Psoas muscle (tissue), 7 donors: ENCODE measurements at regions not wholly inside any gene's neighbourhood (a gene's known extent, or its start where the extent isn't known, plus 50 kb on each side); places are given as distances from the start of the nearest gene placed in this dataset.

Experiments used
- ATAC-seq, 4 donors: fragments of 200-7000 bp; cut with Tn5 transposase; one replicate each; pipeline ENCODE4 v1.9.1; 2020; ENCODE audit warnings: moderate library complexity in 3 of 4, mild to moderate bottlenecking in 2 of 4
- DNase-seq, 2 donors: peaks; one replicate each; pipeline ENCODE4 v3.0.0-alpha.2; 2020
- H3K27ac ChIP-seq: fragments of 200-600 bp; one replicate; pipeline ENCODE4 v1.8.0; 2022
- H3K27me3 ChIP-seq, 3 donors: fragments of 200-600 bp in 1 of 3; one replicate each; pipeline versions ENCODE4 v1.6.1 to v1.8.0; 2013 to 2022; ENCODE audit warnings: low read length in 2 of 3, mild to moderate bottlenecking in 2 of 3, moderate library complexity in 1 of 3; ENCODE audit not compliant: insufficient read depth in 3 of 3
- H3K36me3 ChIP-seq, 2 donors: fragments of 200-600 bp in 1 of 2; one replicate each; pipeline versions ENCODE4 v1.6.1 to v1.8.0; 2013 to 2022; ENCODE audit warnings: low read depth in 1 of 2, mild to moderate bottlenecking in 1 of 2, moderate library complexity in 1 of 2; ENCODE audit not compliant: insufficient read depth in 1 of 2
- H3K4me1 ChIP-seq: fragments of 200-600 bp; one replicate; pipeline ENCODE4 v1.8.0; 2022
- H3K4me3 ChIP-seq: fragments of 200-600 bp; one replicate; pipeline ENCODE4 v1.8.0; 2022; ENCODE audit warnings: mild to moderate bottlenecking
- H3K9me3 ChIP-seq: fragments of 200-600 bp; one replicate; pipeline ENCODE4 v1.8.0; 2022
- WGBS, 3 donors: extraction: QIAGEN DNeasy Blood & Tissue Kit; methylation state at CpG; one replicate each; pipeline versions ENCODE4 v1.1.6 to v1.1.7; 2013; 5-methylcytosine and 5-hydroxymethylcytosine counted together
- intact Hi-C, 2 donors: fragments of 100-400 bp; cut with DNase I; formaldehyde crosslinking; loops; one replicate each; pipeline versions ENCODE4 v1.11.0 to v1.14.2; 2022
- TF ChIP-seq, protein P1 (sequence below): fragments of 200-600 bp; IDR thresholded peaks from one replicate; pipeline ENCODE4 v1.8.0; 2022; ENCODE audit warnings: antibody characterized with exemption
- donor health status: healthy with polysubstance abuse.
- donor health status: DM: no; HTN: no; CAD: no; lungs with moderate emphysema.
- donor health status: Bipolar disorder and iron deficiency.
- donor health status: healthy.
- donor health status: DM: yes; HTN: yes; CAD: no.
- donor health status: DM: no; HTN: no; CAD: no.
- donor health status: DM: yes; HTN: yes; CAD: no.

DNA sequence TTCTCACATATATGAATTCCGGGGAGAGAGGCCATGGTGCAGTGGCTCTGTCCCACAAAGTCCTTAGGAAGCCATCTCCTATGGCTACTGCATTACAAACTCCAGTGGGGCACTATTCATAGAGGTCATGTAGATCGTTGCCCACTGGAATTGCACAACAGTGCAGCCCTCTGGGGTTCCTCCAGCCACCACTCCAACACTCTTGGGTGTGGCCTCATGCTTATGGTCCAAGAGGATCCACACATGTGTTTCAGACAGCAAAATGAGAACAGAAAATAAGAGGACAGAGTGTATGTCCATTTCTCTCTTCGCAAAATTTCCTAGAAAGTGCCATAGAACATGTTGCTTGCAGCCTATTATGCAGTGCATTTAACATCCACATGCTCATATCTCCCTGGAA, 444.2 kb upstream of the FAM241A start:
- TF ChIP-seq, protein P1, sequence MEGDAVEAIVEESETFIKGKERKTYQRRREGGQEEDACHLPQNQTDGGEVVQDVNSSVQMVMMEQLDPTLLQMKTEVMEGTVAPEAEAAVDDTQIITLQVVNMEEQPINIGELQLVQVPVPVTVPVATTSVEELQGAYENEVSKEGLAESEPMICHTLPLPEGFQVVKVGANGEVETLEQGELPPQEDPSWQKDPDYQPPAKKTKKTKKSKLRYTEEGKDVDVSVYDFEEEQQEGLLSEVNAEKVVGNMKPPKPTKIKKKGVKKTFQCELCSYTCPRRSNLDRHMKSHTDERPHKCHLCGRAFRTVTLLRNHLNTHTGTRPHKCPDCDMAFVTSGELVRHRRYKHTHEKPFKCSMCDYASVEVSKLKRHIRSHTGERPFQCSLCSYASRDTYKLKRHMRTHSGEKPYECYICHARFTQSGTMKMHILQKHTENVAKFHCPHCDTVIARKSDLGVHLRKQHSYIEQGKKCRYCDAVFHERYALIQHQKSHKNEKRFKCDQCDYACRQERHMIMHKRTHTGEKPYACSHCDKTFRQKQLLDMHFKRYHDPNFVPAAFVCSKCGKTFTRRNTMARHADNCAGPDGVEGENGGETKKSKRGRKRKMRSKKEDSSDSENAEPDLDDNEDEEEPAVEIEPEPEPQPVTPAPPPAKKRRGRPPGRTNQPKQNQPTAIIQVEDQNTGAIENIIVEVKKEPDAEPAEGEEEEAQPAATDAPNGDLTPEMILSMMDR = no peak
- ATAC-seq = no peak
- Histone ChIP-seq H3K4me3 (no peak overlapping the region), H3K27me3 (peaks cover 0 to 3% (median 0%) of the 10 kb centered on the region in 3 donors), H3K27ac (no peak overlapping the region), H3K9me3 (no peaks in the 10 kb centered on the region), H3K36me3 (no peaks in the 10 kb centered on the region), H3K4me1 (no peaks in the 10 kb centered on the region)
- no peak for DNase-seq
- intact Hi-C loops = no loop called here
- 84 to 90% (median 85%) methylated on average over 3 of the region's 3 CpGs for WGBS, 3 donors

DNA sequence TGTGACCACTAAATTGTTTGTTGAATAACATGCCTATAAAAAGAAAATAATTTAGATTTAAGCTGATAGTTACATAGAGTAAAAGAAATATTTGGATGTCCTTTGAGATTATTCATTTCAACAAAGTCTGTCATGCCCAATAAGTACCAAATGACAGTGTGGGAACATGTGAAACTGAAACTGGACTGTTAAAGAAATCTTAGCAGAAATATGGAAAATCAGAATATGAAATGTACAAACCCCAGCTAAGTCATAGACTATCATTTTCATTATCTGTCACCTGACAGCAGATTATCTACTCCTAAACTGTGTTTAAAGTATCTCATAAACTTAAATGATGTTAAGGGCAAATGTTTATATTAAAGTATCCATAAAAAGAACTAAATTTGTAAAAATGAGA, 437.8 kb upstream of the FAM241A start:
- H3K4me1 ChIP-seq = no peaks in the 10 kb centered on the region
- intact Hi-C loops = no loop called here
- H3K4me3 ChIP-seq = no peak overlapping the region
- DNase-seq (no peak), ATAC-seq (no peak)
- TF ChIP-seq, protein P1 = no peak
- peaks cover 0 to 3% (median 0%) of the 10 kb centered on the region in 3 donors for H3K27me3 ChIP-seq
- H3K36me3 ChIP-seq = no peaks in the 10 kb centered on the region
- H3K27ac ChIP-seq = no peak overlapping the region
- no peaks in the 10 kb centered on the region for H3K9me3 ChIP-seq

DNA sequence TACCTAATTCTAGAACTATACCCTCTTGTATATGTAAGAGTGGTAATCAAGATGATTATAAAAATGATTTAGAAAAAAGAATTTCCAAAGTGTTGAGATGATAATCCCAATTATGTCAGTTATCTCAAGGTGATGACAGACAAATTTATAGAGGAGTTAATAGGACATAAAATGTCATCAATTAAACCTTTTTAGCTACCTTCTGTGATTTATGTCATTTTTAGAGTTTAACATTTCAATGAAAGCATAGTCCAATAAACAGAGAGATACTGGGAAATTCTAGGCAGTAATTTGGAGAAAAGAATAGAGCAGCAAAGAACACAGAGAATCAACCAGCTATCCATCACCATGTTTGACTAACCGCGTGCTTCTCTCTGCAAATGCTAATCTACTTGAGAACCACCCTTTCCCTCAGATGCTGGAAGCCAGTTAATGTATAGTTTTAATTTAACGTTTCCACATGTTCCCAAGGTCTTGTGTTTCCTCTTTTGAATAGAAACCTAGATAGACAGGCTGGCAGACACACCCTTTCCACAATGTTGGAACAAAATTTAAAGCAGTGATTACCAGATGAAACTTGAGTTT, 433.1 kb upstream of the FAM241A start:
- no peak overlapping the region for H3K27ac ChIP-seq
- ATAC-seq (no peak), DNase-seq (no peak)
- TF ChIP-seq, protein P1 = no peak
- intact Hi-C loops = no loop called here
- H3K4me1 ChIP-seq = no peaks in the 10 kb centered on the region
- no peak overlapping the region for H3K4me3 ChIP-seq
- H3K9me3 ChIP-seq = no peaks in the 10 kb centered on the region
- H3K27me3 ChIP-seq = no peaks in the 10 kb centered on the region
- 48 to 56% (median 53%) methylated on average over 3 of the region's 3 CpGs for WGBS, 3 donors
- H3K36me3 ChIP-seq = no peaks in the 10 kb centered on the region

DNA sequence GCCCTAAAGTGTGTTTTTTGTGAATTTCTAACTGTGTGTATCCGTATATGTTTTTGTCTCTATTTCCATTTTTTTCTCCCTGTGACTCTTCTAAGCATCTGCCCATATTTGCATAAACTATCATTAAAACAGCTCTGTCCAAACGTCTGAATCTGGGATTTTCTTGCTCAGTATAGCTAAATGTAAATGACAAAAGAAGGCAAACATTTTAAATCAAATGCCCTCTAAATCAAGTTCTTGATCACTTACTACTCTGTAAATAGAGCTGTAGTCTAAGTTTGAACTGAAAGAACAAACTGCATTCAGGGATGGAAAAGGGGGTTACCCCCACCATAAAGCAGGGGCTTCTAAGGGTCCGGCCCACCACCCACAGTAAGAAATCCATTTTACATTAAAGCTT, 432.0 kb upstream of the FAM241A start:
- ATAC-seq (no peak), DNase-seq (no peak)
- no peak overlapping the region for H3K4me3 ChIP-seq
- H3K9me3 ChIP-seq = no peaks in the 10 kb centered on the region
- TF ChIP-seq, protein P1 = no peak
- no peak overlapping the region for H3K27ac ChIP-seq
- no peaks in the 10 kb centered on the region for H3K27me3 ChIP-seq
- no peaks in the 10 kb centered on the region for H3K4me1 ChIP-seq
- WGBS, 3 donors = 61 to 64% (median 63%) methylated on average over 3 of the region's 3 CpGs
- intact Hi-C loops = no loop called here
- no peaks in the 10 kb centered on the region for H3K36me3 ChIP-seq

DNA sequence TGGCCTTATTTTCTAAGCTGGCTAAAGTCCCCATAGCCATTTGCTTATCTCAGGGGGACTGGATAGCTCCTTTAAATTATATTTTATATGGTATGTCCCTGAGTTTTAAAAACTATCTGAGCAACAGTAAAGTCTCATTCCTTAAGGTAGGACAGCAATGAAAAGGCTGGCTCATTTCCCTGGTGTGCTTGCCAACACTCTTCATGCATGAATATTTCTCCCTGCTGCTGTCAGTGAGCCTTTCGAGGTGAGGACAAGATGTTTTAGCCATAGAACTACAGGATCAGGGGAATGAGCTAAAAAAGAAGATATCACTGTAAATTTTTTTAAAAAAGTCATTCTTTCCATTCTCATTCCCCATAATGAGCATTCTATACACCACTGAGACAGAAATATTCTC, 427.3 kb upstream of the FAM241A start:
- H3K36me3 ChIP-seq = no peaks in the 10 kb centered on the region
- no peak for ATAC-seq
- H3K27me3 ChIP-seq = no peaks in the 10 kb centered on the region
- no peak overlapping the region for H3K27ac ChIP-seq
- intact Hi-C loops = no loop called here
- no peak overlapping the region for H3K4me3 ChIP-seq
- no peaks in the 10 kb centered on the region for H3K4me1 ChIP-seq
- no peak for DNase-seq
- 10 to 22% (median 12%) methylated on average over 1 of the region's 1 CpG for WGBS, 3 donors
- TF ChIP-seq, protein P1 = no peak
- no peaks in the 10 kb centered on the region for H3K9me3 ChIP-seq
